Osteocyte (in vitro differentiated cells): ENCODE measurements at regions not wholly inside any gene's neighbourhood (a gene's known extent, or its start where the extent isn't known, plus 50 kb on each side); places are given as distances from the start of the nearest gene placed in this dataset.
"Not testable (repeated sequence)": the region's sequence is repeated elsewhere in the genome, so short reads cannot be mapped to it uniquely, and the experiment has no call there.

Experiments used
- DNase-seq: peaks from one replicate; pipeline ENCODE4 v3.0.0; 2021; ENCODE audit warnings: mixed read lengths; ENCODE audit not compliant: unreplicated experiment; ENCODE audit errors: extremely low spot score
- H3K27ac Mint-ChIP-seq: one replicate; pipeline ENCODE4 v1.8.0; 2021; ENCODE audit warnings: mild to moderate bottlenecking, mixed read lengths; ENCODE audit not compliant: unreplicated experiment
- H3K27me3 Mint-ChIP-seq: one replicate; pipeline ENCODE4 v1.8.0; 2021; ENCODE audit warnings: mixed read lengths; ENCODE audit not compliant: unreplicated experiment
- H3K36me3 Mint-ChIP-seq: one replicate; pipeline ENCODE4 v1.8.0; 2021; ENCODE audit warnings: mixed read lengths; ENCODE audit not compliant: unreplicated experiment
- H3K4me1 Mint-ChIP-seq: one replicate; pipeline ENCODE4 v1.8.0; 2021; ENCODE audit warnings: mixed read lengths; ENCODE audit not compliant: unreplicated experiment
- H3K4me3 Mint-ChIP-seq: one replicate; pipeline ENCODE4 v1.8.0; 2021; ENCODE audit warnings: mild to moderate bottlenecking, moderate library complexity, mixed read lengths; ENCODE audit not compliant: unreplicated experiment
- H3K9me3 Mint-ChIP-seq: one replicate; pipeline ENCODE4 v1.8.0; 2021; ENCODE audit warnings: mixed read lengths; ENCODE audit not compliant: unreplicated experiment
- TF ChIP-seq, protein P1 (sequence below): fragments of 200-600 bp; sonication (generic); IDR thresholded peaks from 2 replicates; pipeline ENCODE4 v1.5.0; 2021; ENCODE audit warnings: antibody characterized with exemption, mild to moderate bottlenecking, moderate library complexity

DNA sequence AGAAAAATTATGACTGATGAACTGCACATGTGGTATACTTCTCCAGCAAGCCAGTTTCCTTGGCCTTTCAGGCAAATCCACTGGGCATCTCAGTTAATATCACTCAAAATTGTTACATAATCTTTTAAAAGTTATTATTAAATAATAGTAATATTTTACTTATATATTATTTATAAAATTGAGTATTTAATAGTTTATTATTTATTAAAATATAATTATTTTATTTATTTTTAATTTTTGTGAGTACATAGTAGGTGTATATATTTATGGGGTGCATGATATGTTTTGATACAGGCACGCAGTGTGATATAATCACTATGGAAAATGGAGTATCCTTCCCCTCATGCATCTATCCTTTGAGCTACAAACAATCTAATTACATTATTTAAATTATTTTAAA, 384.1 kb upstream of the LRFN5 start:
- no peak overlapping the region for H3K27ac Mint-ChIP-seq
- H3K36me3 Mint-ChIP-seq, result no peaks in the 10 kb centered on the region
- H3K27me3 Mint-ChIP-seq, result no peaks in the 10 kb centered on the region
- H3K4me3 Mint-ChIP-seq, result no peak overlapping the region
- TF ChIP-seq, protein P1, sequence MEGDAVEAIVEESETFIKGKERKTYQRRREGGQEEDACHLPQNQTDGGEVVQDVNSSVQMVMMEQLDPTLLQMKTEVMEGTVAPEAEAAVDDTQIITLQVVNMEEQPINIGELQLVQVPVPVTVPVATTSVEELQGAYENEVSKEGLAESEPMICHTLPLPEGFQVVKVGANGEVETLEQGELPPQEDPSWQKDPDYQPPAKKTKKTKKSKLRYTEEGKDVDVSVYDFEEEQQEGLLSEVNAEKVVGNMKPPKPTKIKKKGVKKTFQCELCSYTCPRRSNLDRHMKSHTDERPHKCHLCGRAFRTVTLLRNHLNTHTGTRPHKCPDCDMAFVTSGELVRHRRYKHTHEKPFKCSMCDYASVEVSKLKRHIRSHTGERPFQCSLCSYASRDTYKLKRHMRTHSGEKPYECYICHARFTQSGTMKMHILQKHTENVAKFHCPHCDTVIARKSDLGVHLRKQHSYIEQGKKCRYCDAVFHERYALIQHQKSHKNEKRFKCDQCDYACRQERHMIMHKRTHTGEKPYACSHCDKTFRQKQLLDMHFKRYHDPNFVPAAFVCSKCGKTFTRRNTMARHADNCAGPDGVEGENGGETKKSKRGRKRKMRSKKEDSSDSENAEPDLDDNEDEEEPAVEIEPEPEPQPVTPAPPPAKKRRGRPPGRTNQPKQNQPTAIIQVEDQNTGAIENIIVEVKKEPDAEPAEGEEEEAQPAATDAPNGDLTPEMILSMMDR, result no peak
- H3K4me1 Mint-ChIP-seq, result no peaks in the 10 kb centered on the region
- DNase-seq, result no peak
- peaks cover 25% of the 10 kb centered on the region for H3K9me3 Mint-ChIP-seq

DNA sequence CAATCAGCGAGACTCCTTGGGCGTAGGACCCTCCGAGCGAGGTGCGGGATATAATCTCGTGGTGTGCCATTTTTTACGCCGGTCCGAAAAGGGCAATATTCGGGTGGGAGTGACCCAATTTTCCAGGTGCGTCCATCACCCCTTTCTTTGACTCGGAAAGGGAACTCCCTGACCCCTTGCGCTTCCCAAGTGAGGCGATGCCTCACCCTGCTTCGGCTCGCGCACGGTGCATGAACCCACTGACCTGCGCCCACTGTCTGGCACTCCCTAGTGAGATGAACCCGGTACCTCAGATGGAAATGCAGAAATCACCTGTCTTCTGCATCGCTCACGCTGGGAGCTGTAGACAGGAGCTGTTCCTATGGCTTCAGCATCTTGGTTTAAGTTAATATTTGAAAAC, 391.7 kb upstream of the LRFN5 start:
- not testable (repeated sequence) for H3K4me3 Mint-ChIP-seq

DNA sequence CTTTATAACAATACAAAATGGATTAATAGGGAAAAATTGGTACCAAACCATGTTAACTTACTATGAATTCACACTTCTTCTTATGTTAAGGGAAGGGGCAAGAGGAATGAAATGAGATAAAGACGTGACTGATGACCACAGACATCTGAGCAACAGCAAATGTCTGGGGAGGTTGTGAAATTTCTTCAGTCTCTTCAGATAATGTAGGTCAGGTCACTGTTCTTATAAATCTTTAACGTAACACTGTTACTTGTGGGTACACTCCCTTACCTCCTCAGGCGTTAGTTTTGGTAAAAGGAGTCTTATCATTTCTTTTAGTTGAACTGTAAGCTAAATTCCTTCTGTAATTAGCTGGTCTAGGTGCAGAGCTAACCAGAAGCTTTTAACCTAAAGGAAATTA, 405.0 kb upstream of the LRFN5 start:
- no peaks in the 10 kb centered on the region for H3K36me3 Mint-ChIP-seq
- no peak for DNase-seq
- H3K4me3 Mint-ChIP-seq, result no peak overlapping the region
- TF ChIP-seq, protein P1, result no peak
- H3K4me1 Mint-ChIP-seq, result no peaks in the 10 kb centered on the region
- peaks cover 7% of the 10 kb centered on the region for H3K9me3 Mint-ChIP-seq
- no peaks in the 10 kb centered on the region for H3K27me3 Mint-ChIP-seq
- no peak overlapping the region for H3K27ac Mint-ChIP-seq

More for the DNA sequence above, 391.7 kb upstream of the LRFN5 start:
- H3K36me3 Mint-ChIP-seq, DNase-seq, H3K27ac Mint-ChIP-seq, H3K4me1 Mint-ChIP-seq, H3K27me3 Mint-ChIP-seq: not testable (repeated sequence)
- peaks cover 26% of the 10 kb centered on the region for H3K9me3 Mint-ChIP-seq

DNA sequence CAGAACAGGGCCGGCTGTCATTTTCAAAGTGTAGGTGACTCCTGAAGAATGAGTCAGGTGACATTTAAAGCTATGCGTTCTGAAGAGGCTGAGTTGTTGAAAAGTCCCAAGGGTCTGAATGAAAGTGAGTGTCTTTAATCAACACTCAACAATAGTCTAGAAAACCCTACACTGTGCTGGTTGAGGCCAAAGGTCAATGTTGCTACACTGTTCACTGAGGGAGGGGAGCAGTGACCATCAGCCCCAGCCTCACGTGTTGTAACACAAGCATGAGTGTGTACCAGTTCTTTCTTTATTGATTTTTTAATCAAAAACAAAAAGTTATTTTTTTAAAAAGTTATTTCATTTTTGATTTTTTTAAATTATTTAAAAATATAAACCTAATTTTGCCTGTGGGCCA, 418.8 kb upstream of the LRFN5 start:
- peaks cover 37% of the 10 kb centered on the region for H3K9me3 Mint-ChIP-seq
- no peaks in the 10 kb centered on the region for H3K27me3 Mint-ChIP-seq
- no peak overlapping the region for H3K4me3 Mint-ChIP-seq
- no peaks in the 10 kb centered on the region for H3K4me1 Mint-ChIP-seq
- no peaks in the 10 kb centered on the region for H3K36me3 Mint-ChIP-seq
- DNase-seq, result no peak
- H3K27ac Mint-ChIP-seq, result no peak overlapping the region
- TF ChIP-seq, protein P1, result no peak

DNA sequence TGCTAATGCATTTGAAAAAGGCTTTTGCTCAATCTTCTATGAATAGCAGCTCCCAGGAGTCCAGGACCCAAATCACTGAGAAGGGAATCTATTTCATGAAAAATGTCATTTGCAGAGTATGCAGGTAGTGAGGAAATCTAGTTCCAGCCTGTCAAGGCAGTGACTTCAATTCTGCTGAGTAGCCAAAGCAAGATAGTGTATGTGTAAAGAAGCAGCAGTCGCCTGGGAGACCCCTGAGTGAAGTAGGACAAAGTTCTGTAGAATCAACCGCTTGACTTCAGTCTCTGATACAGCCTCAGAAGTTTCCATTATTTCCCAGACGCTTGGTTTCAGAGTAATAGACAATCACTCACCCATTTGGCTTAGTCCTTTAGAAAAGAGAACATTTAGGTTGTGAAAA, 435.6 kb upstream of the LRFN5 start:
- peaks cover 15% of the 10 kb centered on the region for H3K9me3 Mint-ChIP-seq
- no peak overlapping the region for H3K27ac Mint-ChIP-seq
- TF ChIP-seq, protein P1, result no peak
- H3K36me3 Mint-ChIP-seq, result no peaks in the 10 kb centered on the region
- H3K4me1 Mint-ChIP-seq, result no peaks in the 10 kb centered on the region
- no peak overlapping the region for H3K4me3 Mint-ChIP-seq
- no peaks in the 10 kb centered on the region for H3K27me3 Mint-ChIP-seq
- DNase-seq, result no peak

DNA sequence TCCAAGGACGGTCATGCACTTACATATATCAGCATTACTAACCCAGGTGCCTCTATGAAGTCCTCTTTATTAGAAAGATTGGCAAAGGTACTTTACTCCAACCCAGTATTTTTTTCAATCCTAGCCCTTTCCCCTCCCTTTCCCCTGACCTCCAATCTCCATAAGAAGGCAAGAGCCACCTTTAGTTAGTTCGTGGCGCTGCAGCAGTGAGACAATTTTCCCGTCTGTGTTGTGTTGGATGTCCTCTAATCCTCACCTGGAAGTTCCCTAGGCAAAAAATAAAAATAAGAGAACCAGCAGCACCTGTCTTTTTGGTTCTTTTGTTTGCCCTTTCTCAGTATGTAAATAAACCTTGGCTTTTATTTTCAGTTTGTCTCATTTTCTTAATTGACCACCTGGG, 439.6 kb upstream of the LRFN5 start:
- TF ChIP-seq, protein P1, result no peak
- Mint-ChIP-seq H3K27me3 (no peaks in the 10 kb centered on the region), H3K27ac (no peak overlapping the region), H3K9me3 (peaks cover 15% of the 10 kb centered on the region), H3K36me3 (no peaks in the 10 kb centered on the region), H3K4me3 (no peak overlapping the region), H3K4me1 (no peaks in the 10 kb centered on the region)
- no peak for DNase-seq
